Spleen (tissue), 7 donors: ENCODE measurements at regions not wholly inside any gene's neighbourhood (a gene's known extent, or its start where the extent isn't known, plus 50 kb on each side); places are given as distances from the start of the nearest gene placed in this dataset.

ENCODE experiments used
- CTCF ChIP-seq, 11 experiments: fragments of 200-600 bp in 7 of 11; fragments of 450-650 bp in 4 of 11; sonication (generic) in 4 of 11; IDR thresholded peaks in 8 of 11; conservative IDR thresholded peaks in 3 of 11; 1 replicate in 7 of 11; 2 replicates in 4 of 11; pipeline versions ENCODE4 v1.4.0 to v1.8.0; 2016 to 2021; ENCODE audit warnings: antibody characterized with exemption in 11 of 11, inconsistent platforms in 4 of 11, mild to moderate bottlenecking in 1 of 11
- POLR2A ChIP-seq, 3 donors: fragments of 450-650 bp; IDR thresholded peaks; one replicate each; pipeline ENCODE4 v1.5.1; 2017; ENCODE audit warnings: antibody characterized with exemption in 3 of 3, mild to moderate bottlenecking in 1 of 3
- donor health status: DM: no; HTN: no; CAD: no; lungs with moderate emphysema.
- donor health status: DM: no; HTN: no; CAD: no.
- donor health status: DM: no; HTN: no; CAD: no.

- no peak for TF ChIP-seq POLR2A (IDR thresholded peaks at IDR 0.05)
- TF ChIP-seq CTCF (IDR thresholded peaks at IDR 0.05 in 8 of 11, conservative IDR thresholded peaks at IDR 0.05 in 3 of 11) = no peak
Measured at GRCh38 chr20:46785958-46786357, 76.5 kb downstream of the SLC2A10 start.
